ENCODE measurements at regions not wholly inside any gene's neighbourhood (a gene's known extent, or its start where the extent isn't known, plus 50 kb on each side); places are given as distances from the start of the nearest gene placed in this dataset.

- Histone ChIP-seq H3K18ac (ENCODE audit: insufficient read length, low read depth, low read length) (no peak overlapping the region), H2BK12ac (ENCODE audit: insufficient read length, low read depth, low read length) (no peak overlapping the region), H4K20me1 (ENCODE audit: control insufficient read depth, insufficient read depth, insufficient read length) (no peaks in the 10 kb centered on the region), H3K4me2 (ENCODE audit: insufficient read depth, insufficient read length, low read length) (no peak overlapping the region), H2AFZ (ENCODE audit: low read length) (no peak overlapping the region), H3K9me3 (ENCODE audit: control insufficient read depth, low read depth, low read length) (no peaks in the 10 kb centered on the region), H3K79me1 (ENCODE audit: insufficient read depth, low read depth, low read length, poor library complexity, severe bottlenecking) (no peaks in the 10 kb centered on the region), H2BK15ac (ENCODE audit: low read depth, low read length) (no peak overlapping the region), H4K5ac (ENCODE audit: insufficient read length, low read depth, low read length) (no peak overlapping the region), H2AK5ac (ENCODE audit: insufficient read length, low read length) (no peak overlapping the region), H3K4me1 (ENCODE audit: insufficient read depth, low read length) (no peaks in the 10 kb centered on the region; the same call in 1 of the 2 replicates), H2BK5ac (ENCODE audit: insufficient read length, low read length) (no peak overlapping the region), H3K27ac (ENCODE audit: insufficient read length, low read depth, low read length) (no peak overlapping the region), H3K9ac (ENCODE audit: extremely low read depth, insufficient read length, low read length) (no peak overlapping the region), H3K4ac (ENCODE audit: low read depth, low read length) (no peak overlapping the region), H3K56ac (ENCODE audit: insufficient read length, low read depth, low read length) (no peak overlapping the region), H3T11ph (ENCODE audit: low read length) (no peak overlapping the region), H4K91ac (ENCODE audit: insufficient read length, low read depth, low read length) (no peak overlapping the region), H3K14ac (ENCODE audit: insufficient read depth, low read length) (no peak overlapping the region), H3K23ac (ENCODE audit: insufficient read length, low read depth, low read length) (no peak overlapping the region), H3K27me3 (ENCODE audit: insufficient read depth, low read length) (no peaks in the 10 kb centered on the region), H3K79me2 (ENCODE audit: insufficient read depth, low read length) (no peaks in the 10 kb centered on the region), H2BK20ac (ENCODE audit: low read depth, low read length, poor library complexity, severe bottlenecking) (no peak overlapping the region), H4K8ac (replicated peaks; ENCODE audit: insufficient read length, low read depth, low read length) (no peak overlapping the region), H2BK120ac (ENCODE audit: low read depth, low read length, poor library complexity, severe bottlenecking) (no peak overlapping the region), H3K23me2 (ENCODE audit: insufficient read length, low read depth, low read length, poor library complexity, severe bottlenecking) (no peaks in the 10 kb centered on the region)
- H3K9me3 Mint-ChIP-seq = no peaks in the 10 kb centered on the region; a peak in 1 of 5 replicates
- no peaks in the 10 kb centered on the region for H3K27me3 Mint-ChIP-seq (ENCODE audit: low read depth)
- no peak for DNase-seq
- H3K36me3 Mint-ChIP-seq (ENCODE audit: insufficient read depth in 1 of 3, low read depth in 3 of 3) = no peaks in the 10 kb centered on the region
- H3K4me3 Mint-ChIP-seq = no peak overlapping the region
- WGBS (ENCODE audit: extremely low coverage, insufficient read length, low lambda C conversion rate) = no CpG with 5 or more reads among the region's 8 CpGs
- TF ChIP-seq CTCF (conservative IDR thresholded peaks at IDR 0.05) = no peak
- H3K4me1 Mint-ChIP-seq = peaks cover 8 to 12% of the 10 kb centered on the region in 2 experiments; a peak in 3 of 4 replicates
- no peak overlapping the region for H3K27ac Mint-ChIP-seq
Measured at GRCh38 chr13:50359779-50360178, 344.5 kb downstream of the KCNRG start.

Measured in H9 (cell line).